HT-29 (cell line): ENCODE measurements at regions not wholly inside any gene's neighbourhood (a gene's known extent, or its start where the extent isn't known, plus 50 kb on each side); places are given as distances from the start of the nearest gene placed in this dataset.
"Not testable (repeated sequence)": the region's sequence is repeated elsewhere in the genome, so short reads cannot be mapped to it uniquely, and the experiment has no call there.

Experiments used
- DNase-seq: peaks from one replicate; pipeline ENCODE4 v3.0.0-alpha.2; 2015; ENCODE audit warnings: low spot score

- no peak for DNase-seq
Observed at GRCh38 chr17:31623990-31624389, 232.5 kb downstream of the RAB11FIP4 start.

- DNase-seq: no peak
Observed at GRCh38 chr17:31622500-31622899, 231.0 kb downstream of the RAB11FIP4 start.

GRCh38 chr17:31621566-31621965 is 230.1 kb downstream of the RAB11FIP4 start:
- no peak for DNase-seq

GRCh38 chr17:31611053-31611452 is 219.6 kb downstream of the RAB11FIP4 start:
- not testable (repeated sequence) for DNase-seq

- no peak for DNase-seq
Observed at GRCh38 chr17:31609996-31610910, 218.8 kb downstream of the RAB11FIP4 start.

GRCh38 chr17:31609331-31609730 is 217.9 kb downstream of the RAB11FIP4 start:
- no peak for DNase-seq

- no peak for DNase-seq
Observed at GRCh38 chr17:31608659-31609254, 217.3 kb downstream of the RAB11FIP4 start.

- DNase-seq: no peak
Observed at GRCh38 chr17:31605761-31606160, 214.3 kb downstream of the RAB11FIP4 start.

- no peak for DNase-seq
Observed at GRCh38 chr17:31604936-31605335, 213.5 kb downstream of the RAB11FIP4 start.

GRCh38 chr17:31600144-31600543 is 208.7 kb downstream of the RAB11FIP4 start:
- DNase-seq: not testable (repeated sequence)

- DNase-seq: no peak
Observed at GRCh38 chr17:31598921-31599571, 207.6 kb downstream of the RAB11FIP4 start.

- DNase-seq: no peak
Observed at GRCh38 chr17:31598399-31598782, 206.9 kb downstream of the RAB11FIP4 start.

GRCh38 chr17:31597646-31598398 is 206.3 kb downstream of the RAB11FIP4 start:
- DNase-seq: no peak

- DNase-seq: no peak
Observed at GRCh38 chr17:31596382-31597323, 205.2 kb downstream of the RAB11FIP4 start.

- DNase-seq: no peak
Observed at GRCh38 chr17:31595666-31596381, 204.3 kb downstream of the RAB11FIP4 start.

- DNase-seq: no peak
Observed at GRCh38 chr17:31595076-31595475, 203.6 kb downstream of the RAB11FIP4 start.

- DNase-seq: no peak
Observed at GRCh38 chr17:31594416-31594815, 202.9 kb downstream of the RAB11FIP4 start.

GRCh38 chr17:31593806-31594205 is 202.3 kb downstream of the RAB11FIP4 start:
- DNase-seq: no peak

GRCh38 chr17:31591924-31592323 is 200.4 kb downstream of the RAB11FIP4 start:
- no peak for DNase-seq

GRCh38 chr17:31588512-31588911 is 197.0 kb downstream of the RAB11FIP4 start:
- no peak for DNase-seq
